Stimulated activated CD8-positive, alpha-beta memory T cell treated with anti-CD3 and anti-CD28 coated beads, Interleukin-7, amount 100 ng/mL, for 1 hour (primary cell): ENCODE measurements at regions not wholly inside any gene's neighbourhood (a gene's known extent, or its start where the extent isn't known, plus 50 kb on each side); places are given as distances from the start of the nearest gene placed in this dataset.
"Not testable (repeated sequence)": the region's sequence is repeated elsewhere in the genome, so short reads cannot be mapped to it uniquely, and the experiment has no call there.

Experiments
- DNase-seq, 2 donors: peaks; one replicate each; pipeline ENCODE4 v3.0.0-alpha.2; 2020; ENCODE audit warnings: low read depth in 2 of 2

- DNase-seq, result not testable (repeated sequence)
Measured at GRCh38 chr9:105022545-105022944, 94.6 kb upstream of the ABCA1 start.

DNA sequence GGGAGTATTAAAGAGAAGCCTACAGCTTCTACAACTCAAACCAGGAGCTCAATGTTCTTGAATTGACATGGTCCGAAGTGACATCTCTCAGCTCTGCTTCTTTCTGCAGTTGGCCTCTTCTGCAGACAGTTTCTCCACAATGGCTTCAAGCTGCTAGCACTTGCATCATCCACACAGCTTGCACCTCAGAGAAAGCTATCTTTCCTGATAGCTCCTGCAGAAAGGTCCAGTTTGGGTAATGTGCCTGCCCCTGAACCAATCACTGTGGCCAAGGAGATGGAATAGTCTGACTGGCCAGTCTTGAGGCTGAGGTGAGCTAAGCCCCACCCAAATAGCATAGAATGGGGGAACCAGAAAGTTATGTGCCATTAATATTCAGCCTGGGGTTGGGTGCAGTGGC is 95.8 kb upstream of the ABCA1 start:
- DNase-seq, result no peak

- no peak for DNase-seq
Measured at GRCh38 chr9:105024529-105024928, 96.6 kb upstream of the ABCA1 start.

GRCh38 chr9:105026451-105026850 is 98.5 kb upstream of the ABCA1 start:
- DNase-seq, result no peak

DNA sequence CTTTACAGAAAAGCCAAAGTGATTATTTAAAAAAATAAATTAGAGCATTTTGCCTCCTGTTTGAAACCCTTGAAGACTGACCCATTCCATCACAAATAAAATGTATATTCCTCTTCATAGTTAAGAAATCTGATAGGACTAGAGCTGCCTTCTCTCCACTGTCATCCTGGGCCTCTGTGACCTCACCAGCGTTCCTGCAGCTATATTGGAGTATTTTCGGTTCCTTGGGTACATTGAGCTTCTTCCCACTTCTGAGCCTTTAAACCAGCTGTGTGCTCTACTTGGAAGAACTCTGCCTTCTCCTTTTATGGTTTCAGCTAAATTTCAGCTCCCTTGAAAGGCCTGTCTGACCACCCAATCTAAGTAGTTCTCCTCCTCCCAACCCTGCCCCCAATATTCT is 99.1 kb upstream of the ABCA1 start:
- no peak for DNase-seq

DNA sequence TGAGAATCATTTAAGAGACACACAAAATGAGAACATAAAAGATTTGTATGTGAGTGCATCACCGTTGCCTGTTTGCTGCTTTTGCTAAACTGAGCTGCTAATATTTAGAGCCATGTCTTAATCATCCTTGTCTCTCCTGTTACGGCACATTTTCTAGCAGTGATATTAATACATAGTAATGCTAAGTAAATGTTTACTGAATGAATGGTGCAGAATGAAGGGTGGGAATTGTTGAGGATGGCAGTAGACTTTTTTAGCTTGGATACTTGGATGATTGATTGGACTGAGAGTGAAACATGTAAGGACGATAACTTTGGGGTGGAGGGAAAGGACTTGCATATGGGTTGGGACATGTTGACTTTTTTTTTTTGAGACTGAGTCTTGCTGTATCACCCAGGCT is 102.3 kb upstream of the ABCA1 start:
- no peak for DNase-seq

DNA sequence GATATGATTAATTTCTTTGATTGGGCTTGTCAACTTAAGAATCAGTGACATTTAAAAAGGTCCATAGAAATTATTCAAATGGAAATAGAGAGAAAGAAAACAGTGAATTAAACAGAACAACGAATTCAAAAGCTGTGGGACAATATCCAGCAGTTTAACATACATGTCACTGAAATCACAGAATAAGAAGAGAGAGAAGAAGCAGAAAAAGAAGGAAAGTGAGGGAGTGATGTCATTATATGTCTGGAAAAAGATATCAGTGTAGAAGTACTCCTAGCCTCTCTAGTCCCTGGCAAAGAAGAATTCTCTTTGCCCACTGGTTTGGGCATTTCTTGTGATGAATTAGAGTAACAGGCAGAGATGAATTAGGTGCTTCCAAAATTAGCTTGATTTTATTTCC is 109.2 kb upstream of the ABCA1 start:
- DNase-seq, result no peak

GRCh38 chr9:105038051-105038450 is 110.1 kb upstream of the ABCA1 start:
- DNase-seq, result no peak

GRCh38 chr9:105039175-105039799 is 111.3 kb upstream of the ABCA1 start:
- no peak for DNase-seq

- DNase-seq, result no peak
Measured at GRCh38 chr9:105043370-105043936, 115.5 kb upstream of the ABCA1 start.

GRCh38 chr9:105044518-105044917 is 116.6 kb upstream of the ABCA1 start:
- no peak for DNase-seq

DNA sequence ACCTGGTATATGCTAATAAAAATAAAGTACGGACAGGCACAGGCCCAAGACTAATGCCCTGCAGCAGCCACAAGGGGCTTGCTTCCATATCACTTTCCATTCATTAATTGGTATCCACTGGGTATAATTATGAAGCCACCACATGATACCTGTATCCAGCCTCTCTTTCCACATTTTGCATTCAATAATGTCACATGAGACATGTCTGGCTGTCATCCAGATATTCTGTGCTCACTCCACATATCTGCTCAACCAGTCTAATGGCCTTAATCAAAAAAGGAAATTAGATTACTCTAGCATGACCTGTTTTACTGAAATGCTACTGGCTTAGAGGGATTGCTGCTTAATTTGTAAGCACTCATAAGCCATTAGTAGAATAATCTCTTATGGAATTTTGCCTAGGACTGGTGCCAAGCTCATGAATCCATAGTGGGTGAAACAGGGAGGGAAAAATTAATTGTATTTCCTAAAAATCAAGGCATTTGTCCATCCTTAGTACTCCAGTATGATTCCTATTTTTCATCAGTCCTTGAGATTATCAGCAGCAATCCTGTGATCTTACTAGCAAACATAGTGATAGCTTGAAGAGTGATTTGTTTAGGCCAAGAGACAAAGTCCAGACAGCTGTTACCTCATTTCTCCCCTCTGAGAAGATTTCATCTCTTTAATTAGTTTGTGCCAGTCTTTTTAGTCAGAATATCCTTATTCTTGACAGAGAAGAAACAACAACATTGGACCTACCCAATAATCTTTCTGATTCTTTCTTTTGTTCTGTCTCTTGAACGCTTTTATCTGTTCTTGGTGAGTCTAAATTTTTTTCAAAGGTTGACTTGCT is 119.2 kb upstream of the ABCA1 start:
- no peak for DNase-seq

- DNase-seq, result no peak
Measured at GRCh38 chr9:105047742-105048041, 119.7 kb upstream of the ABCA1 start.

DNA sequence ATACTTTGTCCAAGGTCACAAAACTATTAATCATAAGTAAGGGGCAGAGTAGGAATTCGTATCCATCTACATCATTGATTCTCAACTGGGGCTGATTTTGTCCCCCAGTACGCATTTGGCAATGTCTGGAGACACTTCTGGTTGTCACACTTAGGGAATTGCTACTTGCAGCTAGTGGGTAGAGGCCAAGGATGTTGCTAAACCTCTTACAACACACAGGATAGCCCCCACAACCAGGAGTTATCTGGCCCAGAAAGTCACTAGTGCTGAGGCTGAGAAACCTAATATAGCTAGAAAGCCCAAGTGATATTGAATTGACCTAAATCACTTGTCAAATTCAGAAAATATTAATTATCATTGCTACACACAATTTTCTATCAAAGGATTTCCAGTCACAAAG is 120.4 kb upstream of the ABCA1 start:
- DNase-seq, result no peak

DNA sequence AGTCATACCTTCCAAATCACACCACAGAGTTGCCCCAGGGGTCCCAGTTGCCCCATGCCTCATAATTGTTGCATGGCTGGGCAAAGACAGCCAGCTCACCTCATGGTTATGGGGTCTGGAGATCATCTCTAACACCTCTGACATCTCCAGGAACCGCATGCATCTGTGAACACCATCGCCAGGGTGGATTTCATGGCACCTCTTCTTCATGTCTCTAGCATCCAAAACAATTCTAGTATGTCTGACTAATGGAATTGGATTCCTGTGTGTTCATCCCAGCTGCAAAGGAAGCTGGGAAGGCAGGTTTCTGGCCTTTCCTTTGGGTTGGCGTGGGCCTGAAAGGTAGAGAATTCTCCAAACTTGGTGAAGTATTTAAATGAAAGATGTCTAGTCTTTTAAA is 122.3 kb upstream of the ABCA1 start:
- DNase-seq, result no peak

GRCh38 chr9:105051897-105052296 is 123.9 kb upstream of the ABCA1 start:
- DNase-seq, result no peak

DNA sequence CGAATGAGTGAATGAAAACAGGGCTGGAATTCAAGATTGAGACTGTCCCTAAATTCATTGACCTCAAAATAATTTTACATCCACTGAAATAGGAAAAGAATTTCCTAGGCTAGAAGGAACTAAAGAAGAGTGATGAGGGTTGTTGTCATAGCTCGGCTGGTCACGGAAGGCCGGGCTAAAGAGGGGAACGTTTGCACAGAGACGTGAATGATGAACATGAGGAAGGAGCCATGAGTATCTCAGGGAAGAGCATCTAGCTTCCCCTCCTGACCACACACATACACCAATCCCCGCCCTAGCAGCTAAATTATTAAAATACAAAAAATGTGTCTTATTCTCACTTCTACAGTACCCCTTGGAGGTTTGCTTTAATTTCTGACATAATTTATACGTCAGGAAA is 124.4 kb upstream of the ABCA1 start:
- no peak for DNase-seq

DNA sequence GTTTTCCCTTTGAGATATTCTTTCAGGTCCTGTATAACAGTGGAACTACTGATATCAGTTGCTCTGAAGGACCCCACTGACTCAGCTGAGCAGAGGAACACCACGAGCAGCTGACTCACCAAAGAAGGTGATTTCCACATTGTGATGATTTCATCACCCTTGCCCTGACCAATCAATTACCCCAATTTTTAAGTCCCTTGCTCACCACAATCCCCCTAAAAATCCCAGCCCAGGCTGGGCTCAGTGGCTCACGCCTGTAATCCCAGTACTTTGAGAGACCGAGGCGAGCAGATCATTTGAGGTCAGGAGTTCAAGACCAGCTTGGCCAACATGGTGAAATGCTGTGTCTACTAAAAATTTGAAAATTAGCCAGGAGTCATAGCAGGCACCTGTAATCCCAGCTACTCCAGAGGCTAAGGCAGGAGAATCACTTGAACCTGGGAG is 125.3 kb upstream of the ABCA1 start:
- DNase-seq, result no peak

- no peak for DNase-seq
Measured at GRCh38 chr9:105054491-105054890, 126.5 kb upstream of the ABCA1 start.

GRCh38 chr9:105055917-105056316 is 128.0 kb upstream of the ABCA1 start:
- DNase-seq, result no peak

GRCh38 chr9:105057551-105057950 is 129.6 kb upstream of the ABCA1 start:
- no peak for DNase-seq

DNA sequence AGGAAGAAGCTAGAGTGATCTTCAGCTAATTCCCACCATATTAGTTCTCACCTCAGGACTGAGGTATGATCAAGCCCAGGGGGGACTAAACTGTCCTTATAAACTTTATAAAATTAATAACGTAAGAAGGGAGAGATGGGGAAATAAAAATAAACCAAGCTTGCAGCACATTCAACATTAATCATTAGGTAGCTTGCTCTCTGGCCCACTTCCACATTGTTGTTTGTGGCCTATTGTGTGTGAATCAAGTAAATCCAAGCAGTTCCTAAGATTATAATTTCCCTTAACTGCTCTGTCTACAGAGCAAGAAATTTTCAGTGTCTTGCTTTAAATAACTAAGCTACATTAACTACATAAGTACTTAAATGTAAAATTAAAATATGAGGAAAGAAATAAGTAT is 131.3 kb upstream of the ABCA1 start:
- DNase-seq, result no peak

GRCh38 chr9:105062222-105062855 is 134.4 kb upstream of the ABCA1 start:
- DNase-seq, result no peak
